HG03060 (cell line): ENCODE measurements at regions not wholly inside any gene's neighbourhood (a gene's known extent, or its start where the extent isn't known, plus 50 kb on each side); places are given as distances from the start of the nearest gene placed in this dataset.
"Not testable (repeated sequence)": the region's sequence is repeated elsewhere in the genome, so short reads cannot be mapped to it uniquely, and the experiment has no call there.

Experiments used
- ATAC-seq: cut with Tn5 transposase; IDR thresholded peaks from one replicate; pipeline ENCODE4 v1.9.1; 2021; ENCODE audit warnings: low read depth, moderate number of reproducible peaks; ENCODE audit not compliant: unreplicated experiment

DNA sequence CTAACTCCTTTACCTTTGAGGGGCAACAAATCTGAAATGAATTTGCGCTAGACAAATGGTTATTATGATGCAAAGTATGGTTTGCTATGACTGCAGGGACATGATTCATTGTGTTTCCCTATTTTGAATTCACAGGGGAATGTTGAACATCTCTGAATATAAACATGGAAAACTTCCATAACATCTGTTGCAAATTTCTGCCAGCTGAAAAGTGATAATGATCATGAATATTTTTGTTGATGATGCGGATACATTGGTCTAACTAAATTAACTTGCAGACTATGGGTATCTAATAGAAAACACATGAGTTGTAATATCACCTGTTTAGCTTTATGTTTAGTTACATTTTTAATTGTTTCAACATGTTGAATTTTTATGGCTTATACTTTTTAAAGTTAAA is 1325.5 kb downstream of the REEP3 start:
- ATAC-seq = no peak

DNA sequence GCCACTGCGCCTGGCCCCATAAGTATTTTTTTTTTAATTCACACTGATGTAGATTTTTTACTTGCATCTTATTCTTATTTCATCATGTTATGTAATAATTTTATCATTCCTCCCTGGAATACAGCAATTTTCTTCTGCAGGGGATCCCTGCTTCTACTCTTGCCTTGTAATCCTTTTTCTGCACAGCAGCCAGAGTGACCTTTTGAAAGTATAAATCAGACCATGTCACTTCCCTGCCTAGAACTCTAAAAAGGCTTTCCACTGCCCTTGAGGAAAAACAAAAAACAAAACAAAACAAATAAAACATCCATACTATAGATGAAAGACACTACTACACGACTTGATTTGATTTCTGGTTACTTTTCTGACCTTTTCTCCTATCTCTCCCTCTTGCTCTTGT is 1334.7 kb downstream of the REEP3 start:
- no peak for ATAC-seq

DNA sequence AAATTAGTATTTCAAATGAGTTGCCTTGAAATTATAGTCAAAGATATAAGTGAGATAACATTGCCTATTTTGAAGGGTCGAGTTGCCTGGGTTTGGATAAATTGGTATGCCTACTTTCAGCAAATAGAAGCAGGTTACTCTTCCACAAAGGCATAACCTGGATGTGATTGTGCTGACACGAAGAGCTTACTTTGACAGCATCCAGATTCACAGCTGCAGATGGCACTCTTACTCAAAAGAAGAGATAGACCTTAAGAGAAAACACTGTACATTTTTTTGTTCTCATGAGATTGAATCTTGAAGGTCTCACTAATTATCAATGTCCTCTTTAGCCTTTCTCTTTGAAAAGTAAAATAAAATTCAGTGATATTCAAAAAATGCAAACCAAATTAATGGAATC is 1338.7 kb downstream of the REEP3 start:
- ATAC-seq = no peak

DNA sequence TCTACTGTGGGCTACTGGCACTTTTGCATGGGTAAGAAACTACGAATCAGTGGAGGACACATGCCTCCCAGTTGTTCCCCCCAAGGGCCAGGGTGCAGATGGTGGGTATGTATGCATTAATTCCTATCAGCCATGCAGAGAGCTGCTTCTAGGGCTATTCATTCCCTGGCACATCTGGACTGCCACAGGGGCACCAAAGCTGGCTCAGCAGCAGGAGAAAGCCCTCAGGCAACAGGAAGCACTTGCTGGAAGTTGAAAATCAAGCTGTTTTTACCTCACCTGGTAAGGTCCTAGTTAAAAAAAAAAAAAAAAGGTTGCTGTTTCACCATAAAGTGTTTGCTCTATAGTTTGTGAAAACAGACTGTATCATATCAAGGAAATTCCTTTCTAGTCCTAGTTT is 1342.6 kb downstream of the REEP3 start:
- ATAC-seq = no peak

DNA sequence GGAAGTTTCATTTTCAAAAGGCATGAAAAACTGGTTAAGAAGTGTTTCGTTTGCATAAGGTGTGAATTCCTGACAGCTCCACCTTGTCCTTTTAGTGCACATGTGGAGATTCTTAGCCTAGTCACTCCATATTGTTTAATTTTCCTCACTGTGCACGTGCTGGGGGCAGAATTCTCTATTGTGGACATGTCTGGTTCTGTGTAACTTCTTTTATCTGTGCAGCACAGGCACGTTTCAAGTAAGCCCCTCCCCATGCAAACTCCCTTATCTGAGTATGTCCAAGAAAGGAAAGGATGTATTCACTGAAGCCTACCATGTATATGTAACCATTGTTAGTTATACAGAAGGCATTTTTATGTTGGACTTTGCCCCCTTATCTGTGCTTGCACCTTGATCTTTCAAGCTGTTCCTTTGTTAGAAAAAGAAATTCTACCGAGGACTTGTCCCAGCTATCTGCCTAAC is 1346.3 kb downstream of the REEP3 start:
- no peak for ATAC-seq

DNA sequence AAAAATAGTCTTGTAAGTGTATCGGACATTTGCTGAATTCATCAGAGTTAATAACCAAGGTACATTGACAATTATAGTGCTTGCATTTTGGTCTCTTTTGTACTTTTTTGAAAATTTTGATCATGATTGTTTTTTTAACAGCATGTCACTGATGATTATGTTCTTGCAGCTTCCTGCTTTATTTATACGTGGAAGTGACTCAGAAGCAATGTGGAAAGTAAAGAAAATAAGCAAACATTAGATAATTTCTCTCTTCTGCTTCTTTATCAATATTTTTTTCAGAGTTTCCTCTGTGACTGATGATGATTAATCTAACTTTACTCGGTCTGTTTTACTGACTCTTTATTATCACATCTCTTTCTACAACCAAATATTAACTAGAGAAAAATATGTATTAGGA is 1351.9 kb downstream of the REEP3 start:
- ATAC-seq = no peak

DNA sequence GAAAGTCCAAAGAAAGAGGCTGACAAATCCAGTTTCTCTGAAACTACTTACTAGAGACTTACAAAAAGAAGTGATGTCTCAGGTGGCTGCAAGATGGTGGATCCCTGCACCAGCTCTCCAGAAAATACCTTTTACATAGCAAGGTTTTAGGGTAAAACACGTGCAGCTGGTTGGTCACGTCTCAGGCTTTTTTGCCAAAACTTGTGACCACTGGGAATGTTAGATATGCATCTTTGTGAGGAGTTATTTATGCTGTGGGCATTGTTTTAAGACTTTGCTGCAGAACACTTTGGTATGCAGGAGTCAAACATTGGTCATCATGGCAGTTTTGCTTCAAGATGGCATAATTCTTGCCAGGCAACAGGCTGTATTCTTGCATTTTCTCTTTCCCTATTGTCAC is 1352.8 kb downstream of the REEP3 start:
- ATAC-seq = no peak

DNA sequence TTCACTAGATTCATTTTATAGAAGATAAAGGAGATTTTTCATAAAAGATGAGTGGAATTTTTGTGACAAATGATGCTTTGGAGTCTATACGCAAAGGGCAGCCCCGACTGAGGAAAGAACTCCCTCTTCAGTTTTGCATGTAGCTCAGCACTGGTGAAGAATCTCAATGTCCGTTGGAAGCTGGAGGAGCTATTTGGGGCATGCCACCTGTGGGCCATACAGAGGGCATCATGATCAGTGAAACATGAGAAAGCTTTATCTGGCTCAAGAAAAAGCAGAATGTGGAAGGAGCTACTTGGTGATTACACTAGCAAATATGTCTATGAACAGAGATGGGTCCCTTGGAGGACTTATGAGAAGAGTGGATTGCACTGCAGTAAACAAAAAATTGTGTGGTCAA is 1359.3 kb downstream of the REEP3 start:
- no peak for ATAC-seq

DNA sequence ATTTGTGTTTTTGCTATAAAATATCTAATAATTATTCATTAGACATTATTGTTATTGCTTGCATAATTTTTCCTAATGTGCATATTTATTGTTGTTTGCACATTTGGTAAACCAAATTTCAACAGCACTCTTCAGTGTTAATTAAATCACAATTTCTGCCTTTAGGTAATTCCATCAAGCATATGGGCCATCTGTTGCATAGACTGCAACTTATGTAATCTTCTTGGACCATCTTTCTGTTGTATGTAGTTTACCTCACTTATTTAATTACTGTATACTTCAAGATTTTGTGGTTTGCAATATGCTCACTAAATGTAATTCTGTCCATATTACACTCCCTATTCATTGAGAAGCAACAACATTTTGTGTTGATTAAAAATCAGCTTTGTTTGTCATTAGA is 1360.1 kb downstream of the REEP3 start:
- no peak for ATAC-seq

DNA sequence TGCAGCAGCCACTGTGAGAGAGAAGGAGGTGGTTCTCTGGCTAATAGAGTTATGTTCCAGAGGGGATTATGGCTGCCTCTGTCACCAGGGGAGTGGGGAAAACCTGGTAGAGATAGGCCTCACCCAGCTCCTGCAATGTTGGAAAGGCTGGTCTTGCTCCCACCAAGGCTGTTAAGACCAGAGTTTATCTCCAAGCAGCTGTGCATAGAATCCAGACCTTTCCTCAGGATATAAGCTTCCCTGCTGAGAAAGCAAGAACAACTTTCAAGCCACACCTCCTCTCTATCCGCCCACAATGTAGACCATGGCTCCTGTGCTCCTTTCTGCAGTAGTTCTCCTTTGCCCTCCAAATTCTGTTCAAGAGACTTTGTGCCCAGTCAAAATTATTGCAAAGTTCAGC is 1375.4 kb downstream of the REEP3 start:
- ATAC-seq = no peak

DNA sequence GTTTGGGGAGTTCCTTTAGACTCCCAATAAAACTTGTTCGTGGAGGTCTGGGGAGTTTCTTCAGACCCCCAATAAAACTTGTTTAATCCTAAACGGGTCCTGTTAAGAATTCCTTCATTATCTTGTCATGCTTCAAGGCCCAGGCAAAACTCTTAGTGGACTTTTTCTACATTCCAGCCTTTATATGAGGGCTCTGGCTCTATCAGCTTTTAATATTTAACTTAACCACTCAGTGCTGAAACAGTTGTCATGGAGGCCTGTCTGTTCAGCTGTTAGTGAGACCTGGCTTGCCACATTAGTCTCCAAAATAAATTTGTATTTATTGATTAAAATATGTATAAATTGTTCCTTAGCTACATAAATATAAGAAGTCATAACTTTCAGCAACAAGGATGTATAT is 1385.1 kb downstream of the REEP3 start:
- not testable (repeated sequence) for ATAC-seq

DNA sequence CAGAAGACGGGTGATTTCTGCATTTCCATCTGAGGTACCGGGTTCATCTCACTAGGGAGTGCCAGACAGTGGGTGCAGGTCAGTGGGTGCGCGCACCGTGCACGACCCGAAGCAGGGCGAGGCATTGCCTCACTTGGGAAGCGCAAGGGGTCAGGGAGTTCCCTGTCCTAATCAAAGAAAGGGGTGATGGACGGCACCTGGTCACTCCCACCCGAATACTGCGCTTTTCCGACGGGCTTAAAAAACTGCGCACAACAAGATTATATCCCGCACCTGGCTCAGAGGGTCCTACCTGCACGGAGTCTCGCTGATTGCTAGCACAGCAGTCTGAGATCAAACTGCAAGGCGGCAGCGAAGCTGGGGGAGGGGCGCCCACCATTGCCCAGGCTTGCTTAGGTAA is 1403.1 kb downstream of the REEP3 start:
- ATAC-seq = not testable (repeated sequence)

DNA sequence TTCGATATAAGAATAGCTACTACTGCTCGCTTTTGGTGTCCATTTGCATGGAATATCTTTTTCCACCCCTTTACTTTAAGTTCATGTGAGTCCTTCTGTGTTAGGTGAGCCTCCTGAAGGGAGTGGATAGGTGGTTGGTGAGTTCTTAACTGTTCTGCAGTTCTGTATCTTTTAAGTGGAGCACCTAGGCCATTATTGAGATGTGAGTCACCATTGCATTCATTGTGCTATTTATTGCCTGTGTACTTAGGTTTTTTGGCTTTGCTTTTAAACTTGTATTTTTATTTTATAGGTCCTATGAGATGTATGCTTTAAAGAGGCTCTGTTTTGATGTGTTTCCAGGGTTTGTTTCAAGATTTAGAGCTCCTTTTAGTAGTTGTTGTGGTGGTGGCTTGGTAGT is 1430.8 kb downstream of the REEP3 start:
- ATAC-seq = no peak

DNA sequence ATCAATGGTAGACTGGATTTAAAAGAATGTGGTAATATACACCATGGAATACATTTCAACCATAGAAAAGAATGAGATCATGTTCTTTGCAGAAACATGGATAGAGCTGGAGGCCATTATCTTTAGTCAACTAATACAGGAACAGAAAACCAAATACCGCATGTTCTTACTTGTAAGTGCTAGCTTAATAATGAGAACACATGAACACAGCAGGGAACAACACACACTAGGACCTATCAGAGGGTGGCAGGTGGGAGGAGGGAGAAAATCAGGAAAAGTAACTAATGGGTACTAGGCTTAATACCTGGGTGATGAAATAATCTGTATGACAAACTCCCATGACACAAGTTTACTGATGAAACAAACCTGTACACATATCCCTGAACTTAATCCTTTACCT is 1435.2 kb downstream of the REEP3 start:
- ATAC-seq = no peak

DNA sequence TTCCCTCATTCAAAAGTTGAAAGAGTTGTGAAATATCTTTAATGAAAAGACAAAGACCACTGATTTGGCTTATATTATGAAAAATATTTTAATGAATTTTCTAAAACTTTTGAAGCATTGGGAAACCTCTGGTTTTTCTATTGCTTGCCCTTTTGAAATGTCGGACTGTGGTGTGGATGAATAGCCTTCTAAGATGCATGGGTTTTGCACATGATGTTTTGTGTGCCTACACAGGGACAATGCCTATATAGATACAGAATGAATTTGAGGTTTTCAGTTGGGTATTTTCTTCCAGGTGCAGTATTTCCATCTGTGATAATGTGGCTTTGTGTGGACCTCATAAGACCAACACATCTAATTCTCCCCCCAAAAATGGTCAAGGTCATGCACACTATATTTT is 1437.9 kb downstream of the REEP3 start:
- ATAC-seq = no peak

DNA sequence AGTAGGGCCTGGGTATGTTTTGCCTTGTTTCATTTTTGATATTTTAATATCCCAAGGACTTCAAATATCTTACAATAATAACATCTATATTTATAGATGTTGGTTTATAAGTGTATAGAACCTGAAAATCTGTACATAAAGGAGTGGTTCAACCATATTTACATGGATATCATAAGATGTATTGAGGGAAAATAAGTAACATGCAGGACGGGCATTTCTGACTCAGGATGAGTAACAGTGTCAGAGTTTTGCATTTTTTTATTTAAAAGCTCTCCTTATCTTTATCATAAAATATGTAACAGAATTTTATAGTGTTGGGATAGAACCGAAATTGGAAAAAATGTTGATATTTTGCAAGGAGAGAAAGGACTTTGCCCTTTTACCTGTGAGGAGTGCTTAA is 1438.7 kb downstream of the REEP3 start:
- no peak for ATAC-seq

DNA sequence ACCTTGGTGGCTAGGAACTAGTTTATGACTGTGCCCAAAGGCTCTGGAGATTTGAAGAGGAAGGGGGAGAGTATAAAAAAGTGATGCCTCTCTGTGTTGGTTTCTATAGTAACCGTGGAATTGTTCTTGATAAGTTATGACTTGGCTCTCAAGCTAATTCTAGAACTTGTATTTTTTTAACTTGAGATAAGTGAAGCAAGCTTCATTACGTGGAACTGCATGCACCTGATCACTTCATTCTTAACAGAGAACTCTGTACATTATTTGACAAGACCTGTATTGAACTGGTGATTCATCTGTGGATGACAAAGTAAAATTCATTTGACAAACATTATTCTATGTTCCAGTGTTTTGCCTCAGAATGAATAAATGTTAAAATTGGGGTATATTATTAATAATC is 1452.2 kb downstream of the REEP3 start:
- no peak for ATAC-seq

DNA sequence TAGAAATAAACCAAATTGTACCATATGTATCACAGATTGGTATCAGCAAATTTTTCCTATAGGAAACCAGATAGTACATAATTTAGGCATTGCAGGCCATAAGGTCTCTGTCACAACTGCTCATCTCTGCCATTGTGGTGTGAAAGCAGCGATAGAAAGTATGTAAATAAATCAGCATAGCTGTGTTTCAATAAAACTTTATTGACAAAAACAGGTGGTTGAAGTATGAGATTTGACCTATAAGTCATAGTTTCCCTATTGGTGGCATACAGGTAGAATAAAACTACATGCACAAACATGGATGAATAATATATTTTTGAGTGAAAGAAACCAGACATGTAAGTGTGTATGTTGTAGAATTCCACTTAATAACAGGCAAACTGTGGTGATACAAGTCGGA is 1454.9 kb downstream of the REEP3 start:
- no peak for ATAC-seq

DNA sequence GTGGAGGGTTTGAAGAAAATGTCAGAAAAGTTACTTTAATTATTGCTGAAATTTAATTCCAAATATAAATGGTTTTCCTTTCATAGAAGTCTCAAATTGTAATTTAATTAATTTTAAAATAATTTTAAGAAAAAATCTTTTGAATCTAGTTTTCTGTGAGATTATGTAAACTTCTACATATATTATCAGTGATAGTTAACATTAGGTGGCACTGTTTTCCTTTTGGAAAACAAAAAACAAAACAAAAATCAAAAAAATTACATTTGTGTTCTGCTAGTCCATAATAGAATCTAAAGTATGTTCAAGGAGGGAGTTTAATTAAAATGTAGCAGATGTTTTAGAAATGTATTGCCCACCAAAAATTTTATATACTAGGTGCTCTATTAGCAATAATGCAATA is 1456.7 kb downstream of the REEP3 start:
- no peak for ATAC-seq

DNA sequence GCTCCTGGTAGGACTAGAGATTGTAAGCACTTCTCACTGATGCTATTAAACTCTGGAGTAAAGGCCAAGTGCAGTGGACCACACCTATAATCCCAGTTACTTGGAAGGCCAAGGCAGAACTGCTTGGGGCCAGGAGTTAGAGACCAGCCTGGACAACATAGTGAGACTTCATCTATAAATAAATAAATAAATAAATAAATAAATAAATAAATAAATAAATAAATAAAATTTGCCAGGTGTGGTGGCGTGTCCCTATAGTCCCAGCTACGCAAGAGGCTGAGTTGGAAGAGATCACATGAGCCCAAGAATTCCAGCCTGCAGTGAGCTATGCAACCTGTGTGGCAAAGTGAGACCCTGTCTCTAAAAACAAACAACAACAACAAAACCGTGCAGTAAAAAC is 1475.7 kb downstream of the REEP3 start:
- ATAC-seq = no peak

DNA sequence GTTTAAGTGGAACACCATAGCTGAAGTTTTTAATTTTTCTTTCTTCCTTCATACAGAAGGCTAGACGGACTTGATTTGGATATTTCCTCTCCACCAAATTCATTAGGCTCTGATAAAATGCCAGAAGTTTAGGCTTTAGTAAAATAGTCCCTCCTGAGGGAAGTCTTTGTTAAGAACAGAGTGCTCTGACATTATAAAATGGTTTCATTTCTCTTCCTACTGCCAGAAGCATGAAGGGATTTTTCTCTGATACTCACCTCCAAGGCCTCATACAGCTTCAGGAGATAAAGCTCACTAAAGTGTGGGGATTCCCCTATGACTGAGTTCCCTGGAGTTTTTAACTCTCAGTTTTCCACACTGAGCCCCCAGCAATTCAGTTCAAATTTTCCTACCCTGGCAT is 1489.6 kb downstream of the REEP3 start:
- no peak for ATAC-seq

DNA sequence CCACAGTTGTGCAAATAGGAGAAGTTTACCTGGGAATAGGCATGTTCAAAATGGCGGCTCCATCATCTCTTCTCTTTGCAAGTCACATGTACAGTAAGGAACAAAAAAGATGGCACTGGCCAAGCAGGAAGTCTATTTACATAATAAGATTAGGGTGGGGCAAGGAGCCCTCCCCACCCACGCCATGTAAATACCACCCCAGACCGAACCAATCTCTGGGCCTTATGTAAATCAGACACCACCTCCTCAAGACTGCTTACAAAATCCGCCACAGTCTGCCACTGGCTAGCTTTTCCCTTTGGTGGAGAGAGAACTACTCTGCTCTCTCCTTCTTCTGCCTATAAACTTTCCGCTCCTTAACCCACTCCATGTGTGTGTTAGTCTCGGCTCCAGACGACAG is 1496.3 kb downstream of the REEP3 start:
- ATAC-seq = no peak

DNA sequence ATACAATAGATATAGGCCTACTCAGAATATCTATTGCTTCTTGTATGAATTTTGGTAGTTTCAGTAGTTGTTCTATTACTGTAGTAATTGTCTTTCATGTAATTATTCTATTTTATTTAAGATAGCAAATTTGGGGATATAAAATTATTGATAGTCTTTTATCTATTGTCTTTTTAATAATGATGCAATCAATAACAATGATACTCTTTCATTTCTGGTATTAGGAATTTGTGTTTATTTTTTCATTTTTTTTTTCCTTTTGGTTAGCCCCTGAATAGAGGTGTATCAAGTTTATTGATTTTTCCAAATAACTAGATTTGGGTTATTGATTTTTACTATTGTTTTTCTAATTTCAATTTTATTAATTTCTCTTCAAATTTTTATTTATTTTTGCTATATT is 1503.7 kb downstream of the REEP3 start:
- no peak for ATAC-seq

DNA sequence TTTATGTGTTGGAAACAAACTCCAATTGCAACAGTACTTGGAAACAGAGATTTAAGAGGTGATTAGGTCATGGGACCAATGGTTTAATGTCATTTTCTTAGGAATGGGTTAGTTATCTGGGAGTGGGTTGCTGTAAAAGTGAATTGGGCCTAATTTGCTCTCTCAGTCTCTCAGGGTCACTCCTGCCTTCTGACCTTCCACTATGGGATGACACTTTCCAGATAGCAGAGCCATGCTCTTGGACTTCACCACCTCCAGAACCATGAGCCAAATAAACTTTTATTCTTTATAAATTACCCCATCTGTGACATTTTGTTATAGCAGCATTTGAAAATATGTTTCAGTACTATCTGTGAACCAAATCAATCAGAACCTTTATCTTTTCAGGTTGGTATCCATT is 1509.1 kb downstream of the REEP3 start:
- ATAC-seq = no peak
